ENCODE measurements at regions not wholly inside any gene's neighbourhood (a gene's known extent, or its start where the extent isn't known, plus 50 kb on each side); places are given as distances from the start of the nearest gene placed in this dataset.

GRCh38 chr12:89169321-89169720 lies 183.0 kb downstream of the DUSP6 start:
- TF ChIP-seq CTCF (IDR thresholded peaks at IDR 0.05; ENCODE audit: low read depth, low read length, missing control alignments): no peak
- no peak overlapping the region for H3K4me3 ChIP-seq (ENCODE audit: low read depth, low read length)
- DNase-seq (ENCODE audit: low read depth): no peak
- in situ Hi-C loops (cut with HindIII; ENCODE audit: low sequenced_read_pairs): no loop called here

GRCh38 chr12:89167986-89168385 lies 184.3 kb downstream of the DUSP6 start:
- in situ Hi-C loops (cut with HindIII; ENCODE audit: low sequenced_read_pairs): no loop called here

GRCh38 chr12:89166525-89166934 lies 185.8 kb downstream of the DUSP6 start:
- in situ Hi-C loops (cut with HindIII; ENCODE audit: low sequenced_read_pairs): no loop called here
- no peak for DNase-seq (ENCODE audit: low read depth)
- no peak for TF ChIP-seq CTCF (IDR thresholded peaks at IDR 0.05; ENCODE audit: low read depth, low read length, missing control alignments)
- H3K4me3 ChIP-seq (ENCODE audit: low read depth, low read length): no peak overlapping the region

More at GRCh38 chr12:89167986-89168385, 184.3 kb downstream of the DUSP6 start:
- H3K4me3 ChIP-seq (ENCODE audit: low read depth, low read length): no peak overlapping the region
- no peak for TF ChIP-seq CTCF (IDR thresholded peaks at IDR 0.05; ENCODE audit: low read depth, low read length, missing control alignments)
- DNase-seq (ENCODE audit: low read depth): no peak

GRCh38 chr12:89166121-89166520 lies 186.2 kb downstream of the DUSP6 start:
- no peak overlapping the region for H3K4me3 ChIP-seq (ENCODE audit: low read depth, low read length)

GRCh38 chr12:89165703-89166102 lies 186.6 kb downstream of the DUSP6 start:
- in situ Hi-C loops (cut with HindIII; ENCODE audit: low sequenced_read_pairs): no loop called here
- no peak for DNase-seq (ENCODE audit: low read depth)
- H3K4me3 ChIP-seq (ENCODE audit: low read depth, low read length): no peak overlapping the region
- TF ChIP-seq CTCF (IDR thresholded peaks at IDR 0.05; ENCODE audit: low read depth, low read length, missing control alignments): no peak

More at GRCh38 chr12:89166121-89166520, 186.2 kb downstream of the DUSP6 start:
- in situ Hi-C loops (cut with HindIII; ENCODE audit: low sequenced_read_pairs): no loop called here
- no peak for TF ChIP-seq CTCF (IDR thresholded peaks at IDR 0.05; ENCODE audit: low read depth, low read length, missing control alignments)
- DNase-seq (ENCODE audit: low read depth): no peak

GRCh38 chr12:89163918-89164317 lies 188.4 kb downstream of the DUSP6 start:
- in situ Hi-C loops (cut with HindIII; ENCODE audit: low sequenced_read_pairs): no loop called here
- no peak for DNase-seq (ENCODE audit: low read depth)
- no peak overlapping the region for H3K4me3 ChIP-seq (ENCODE audit: low read depth, low read length)
- no peak for TF ChIP-seq CTCF (IDR thresholded peaks at IDR 0.05; ENCODE audit: low read depth, low read length, missing control alignments)
